ENCODE measurements at regions not wholly inside any gene's neighbourhood (a gene's known extent, or its start where the extent isn't known, plus 50 kb on each side); places are given as distances from the start of the nearest gene placed in this dataset.

DNA sequence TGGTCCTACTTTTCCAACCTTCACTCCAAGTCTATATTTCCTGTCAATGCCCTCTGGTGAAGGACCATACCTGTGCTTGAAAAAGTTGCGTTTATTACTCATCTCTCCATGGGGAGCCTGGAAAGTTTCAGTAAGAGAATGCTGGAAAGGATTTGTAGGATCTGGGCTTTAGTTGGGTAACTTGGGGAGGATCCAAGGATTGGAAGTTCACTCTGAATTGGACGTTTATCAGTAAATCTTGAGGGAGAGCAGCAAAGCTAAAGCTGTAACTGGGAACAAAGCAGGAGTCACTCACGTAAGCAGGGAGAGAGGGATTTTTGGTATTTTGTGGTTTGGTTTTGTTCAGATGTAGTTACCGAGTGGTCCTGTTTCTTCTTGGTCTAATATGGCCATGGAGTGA is 51.4 kb upstream of the NPVF start:
- FAIRE-seq = no peak

DNA sequence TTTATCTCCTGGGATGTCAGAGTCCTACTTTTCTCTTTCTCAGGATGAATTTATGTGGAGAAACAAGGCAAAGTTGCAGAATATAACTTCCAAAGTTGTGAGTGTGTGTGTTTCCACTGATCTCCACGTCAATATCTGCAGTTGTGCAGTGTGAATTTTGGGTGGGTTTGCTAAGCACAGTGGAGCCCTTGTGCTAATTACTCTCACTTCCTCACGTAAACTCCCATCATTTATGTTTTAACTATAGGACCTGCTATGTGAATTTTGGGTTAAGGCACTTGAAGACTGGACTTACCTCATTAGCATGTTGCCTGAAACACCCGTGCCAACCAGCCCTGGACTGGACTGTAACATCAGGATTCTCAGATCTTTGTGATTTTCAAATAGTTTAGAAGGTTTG is 51.9 kb upstream of the NPVF start:
- FAIRE-seq = no peak

DNA sequence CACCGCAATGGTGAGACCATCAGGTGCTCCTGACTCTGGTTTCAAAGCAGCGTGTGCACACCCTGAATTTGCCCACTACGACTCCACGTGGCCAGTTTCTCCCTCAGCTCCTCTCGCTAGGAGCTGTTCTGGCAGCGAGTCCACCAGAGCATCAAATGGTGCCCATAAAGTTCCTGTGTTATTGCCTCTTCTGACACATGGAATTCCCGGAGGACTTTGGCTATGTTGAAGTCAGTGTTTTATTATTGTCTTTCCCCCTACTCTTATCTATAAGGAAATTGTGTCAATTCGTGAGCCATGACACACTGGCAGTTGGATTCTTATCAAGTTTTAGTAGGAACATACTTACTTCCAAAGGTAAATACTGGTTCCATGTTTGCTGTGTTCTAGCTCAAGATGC is 53.9 kb upstream of the NPVF start:
- no peak for FAIRE-seq

DNA sequence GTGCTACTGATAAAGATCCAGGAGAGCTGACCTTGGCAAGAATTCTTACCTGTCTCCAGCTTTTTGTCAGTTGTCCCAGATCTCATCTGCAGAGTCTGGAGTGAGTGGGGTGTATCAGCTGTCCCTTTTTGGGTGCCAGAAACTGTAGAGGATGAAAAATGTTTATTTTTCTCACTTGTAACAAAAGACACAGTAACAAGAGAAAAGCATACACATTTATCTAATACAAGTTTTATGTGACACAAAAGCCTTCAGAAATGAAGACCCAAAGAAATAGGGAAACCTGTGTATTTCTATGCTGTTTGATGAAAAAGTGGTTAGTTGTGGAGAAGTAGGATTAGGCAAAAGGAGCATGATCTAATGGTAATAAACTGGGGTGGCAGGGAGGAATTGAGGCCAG is 58.5 kb upstream of the NPVF start:
- FAIRE-seq = no peak

DNA sequence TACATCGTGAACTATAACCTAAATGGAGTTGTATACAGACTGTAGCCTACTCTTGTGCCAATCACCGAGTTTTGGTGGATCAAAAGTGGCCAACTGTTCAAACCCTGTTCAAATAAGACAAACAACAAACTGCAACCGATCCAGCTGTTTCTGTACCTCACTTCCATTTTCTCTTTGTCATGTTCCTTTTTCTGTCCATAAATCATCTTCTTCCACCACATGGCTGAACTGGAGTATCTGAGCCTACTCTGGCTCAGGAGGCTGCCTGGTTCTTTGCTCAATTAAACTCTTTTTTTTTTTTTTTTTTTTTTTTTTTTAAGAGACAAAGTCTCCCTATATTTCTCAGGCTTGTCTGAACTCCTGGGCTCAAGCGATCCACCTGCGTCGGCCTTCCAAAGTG is 59.0 kb upstream of the NPVF start:
- no peak for FAIRE-seq

DNA sequence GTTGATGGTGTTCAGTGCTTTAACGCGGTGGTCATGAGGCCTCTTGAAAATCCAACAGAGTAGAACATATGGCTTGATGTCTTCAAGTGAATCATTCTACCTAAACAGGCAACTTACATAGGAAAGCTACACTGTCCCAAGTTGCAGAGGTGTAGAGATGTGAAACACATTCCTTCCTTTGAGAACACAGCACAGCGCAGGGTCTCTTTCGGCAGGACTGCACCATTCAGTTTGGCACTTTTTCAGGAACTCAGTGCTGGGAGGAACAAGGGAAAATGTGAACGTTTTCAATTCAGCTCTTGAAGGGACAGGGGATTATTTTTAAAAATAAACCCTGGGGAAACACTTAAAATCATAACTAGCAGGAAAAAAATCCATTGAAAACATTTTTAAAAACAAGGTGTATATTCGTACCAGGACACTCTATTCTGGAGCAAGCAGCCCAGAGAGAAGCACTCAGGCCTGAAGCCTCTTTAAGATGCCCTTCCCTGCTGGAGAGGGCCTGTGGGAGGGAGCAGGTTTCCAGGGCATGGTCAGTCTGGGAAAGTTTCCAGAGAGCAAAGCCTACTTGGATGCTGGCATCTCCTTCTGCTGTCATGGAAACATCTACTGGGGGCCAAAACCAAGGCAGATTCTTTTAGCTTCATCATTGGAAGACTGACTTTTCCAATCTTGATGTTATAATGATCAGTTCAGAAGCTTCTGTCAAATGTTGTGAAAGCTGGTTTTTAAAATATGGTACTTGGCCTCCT is 60.4 kb upstream of the NPVF start:
- FAIRE-seq = no peak

DNA sequence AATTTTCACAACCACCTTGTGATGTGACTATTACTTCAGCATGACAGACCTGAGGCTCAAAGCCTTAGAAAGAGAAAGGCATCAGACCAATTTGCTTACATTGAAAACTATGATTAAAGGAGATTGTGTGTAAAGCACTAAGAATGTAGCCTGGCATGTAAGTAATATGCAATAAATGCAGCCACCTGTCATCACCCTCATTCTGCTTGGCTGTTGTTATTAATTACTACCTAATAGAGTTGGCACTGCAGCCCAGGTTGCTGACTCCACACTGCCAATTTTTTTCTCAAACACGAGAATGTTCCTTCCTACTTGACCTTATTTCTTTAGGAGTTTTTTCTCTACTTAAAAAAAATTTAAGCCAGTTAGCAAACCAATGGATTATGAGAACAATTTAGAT is 61.2 kb upstream of the NPVF start:
- no peak for FAIRE-seq

DNA sequence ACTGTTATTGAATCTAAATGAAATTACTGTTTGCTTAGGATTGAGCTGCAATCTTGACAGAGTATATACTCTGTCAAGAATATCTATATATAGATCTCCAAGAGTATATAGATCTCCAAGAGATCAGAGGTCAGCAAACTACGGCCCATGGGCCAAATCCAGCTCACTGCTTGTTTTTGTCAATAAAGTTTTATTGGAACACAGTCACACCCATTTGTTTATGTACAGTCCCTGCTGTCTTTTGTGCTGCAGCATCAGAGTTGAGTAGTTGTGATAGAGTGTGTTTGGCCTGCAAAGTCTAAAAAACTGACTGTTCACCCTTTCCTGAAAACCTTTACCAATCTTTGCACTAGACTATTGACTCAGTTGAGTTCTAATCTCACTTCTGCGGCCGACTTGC is 66.3 kb upstream of the NPVF start:
- no peak for FAIRE-seq

DNA sequence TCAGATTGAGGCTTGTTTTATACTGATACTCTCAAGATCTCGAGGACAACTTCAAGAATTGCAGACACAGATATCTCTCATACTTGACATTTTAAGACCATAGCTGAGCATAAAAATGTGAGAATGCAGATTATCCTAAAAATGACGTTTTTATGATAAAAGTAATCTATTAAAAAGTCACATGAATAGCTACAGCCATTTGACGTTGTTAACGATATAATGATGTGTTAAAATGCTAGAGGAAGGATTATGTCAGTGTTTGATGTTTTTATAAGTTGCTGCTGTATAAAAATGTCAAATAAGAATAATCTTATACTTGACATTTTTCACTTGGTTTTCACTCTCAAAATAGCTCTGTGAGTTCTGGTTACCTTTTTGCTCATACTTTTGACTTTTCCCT is 67.1 kb upstream of the NPVF start:
- no peak for FAIRE-seq

DNA sequence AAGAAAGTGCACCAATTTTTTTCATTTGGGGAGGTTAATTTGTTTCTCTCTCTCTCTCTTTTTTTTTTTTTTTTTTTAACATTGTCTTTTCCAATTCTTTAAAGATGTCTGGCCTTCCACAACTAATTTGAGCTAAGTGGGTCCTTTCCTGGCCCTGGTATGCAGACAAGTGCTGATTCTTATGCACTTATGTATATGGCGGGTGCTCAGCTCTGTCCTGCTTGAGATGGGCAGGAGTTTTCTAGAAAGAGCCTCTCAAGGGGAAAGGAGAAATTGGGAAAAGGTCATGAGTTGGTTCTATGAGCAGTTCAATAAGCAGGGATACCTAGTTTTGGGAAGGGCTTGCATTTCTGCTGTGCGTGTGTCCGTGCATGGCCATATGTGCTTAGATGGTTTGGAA is 67.8 kb upstream of the NPVF start:
- FAIRE-seq = no peak

DNA sequence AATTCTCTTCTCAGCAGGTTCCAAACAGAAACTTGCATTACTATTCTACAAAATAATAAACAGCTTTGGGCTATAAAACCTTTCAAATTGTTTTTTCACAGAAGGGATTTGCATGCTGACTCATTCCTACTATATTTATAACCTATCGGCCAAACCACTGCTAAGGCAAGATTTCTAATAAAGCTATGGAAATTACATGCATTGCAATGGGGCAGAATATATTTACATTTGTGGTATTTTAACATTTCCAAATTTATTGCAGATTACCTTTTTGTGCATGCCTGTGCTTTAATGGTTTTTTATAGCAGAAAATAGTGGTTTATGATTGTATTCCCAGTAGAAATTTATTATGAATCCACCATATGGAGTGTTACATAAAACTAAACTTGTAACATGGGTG is 69.0 kb upstream of the NPVF start:
- no peak for FAIRE-seq

DNA sequence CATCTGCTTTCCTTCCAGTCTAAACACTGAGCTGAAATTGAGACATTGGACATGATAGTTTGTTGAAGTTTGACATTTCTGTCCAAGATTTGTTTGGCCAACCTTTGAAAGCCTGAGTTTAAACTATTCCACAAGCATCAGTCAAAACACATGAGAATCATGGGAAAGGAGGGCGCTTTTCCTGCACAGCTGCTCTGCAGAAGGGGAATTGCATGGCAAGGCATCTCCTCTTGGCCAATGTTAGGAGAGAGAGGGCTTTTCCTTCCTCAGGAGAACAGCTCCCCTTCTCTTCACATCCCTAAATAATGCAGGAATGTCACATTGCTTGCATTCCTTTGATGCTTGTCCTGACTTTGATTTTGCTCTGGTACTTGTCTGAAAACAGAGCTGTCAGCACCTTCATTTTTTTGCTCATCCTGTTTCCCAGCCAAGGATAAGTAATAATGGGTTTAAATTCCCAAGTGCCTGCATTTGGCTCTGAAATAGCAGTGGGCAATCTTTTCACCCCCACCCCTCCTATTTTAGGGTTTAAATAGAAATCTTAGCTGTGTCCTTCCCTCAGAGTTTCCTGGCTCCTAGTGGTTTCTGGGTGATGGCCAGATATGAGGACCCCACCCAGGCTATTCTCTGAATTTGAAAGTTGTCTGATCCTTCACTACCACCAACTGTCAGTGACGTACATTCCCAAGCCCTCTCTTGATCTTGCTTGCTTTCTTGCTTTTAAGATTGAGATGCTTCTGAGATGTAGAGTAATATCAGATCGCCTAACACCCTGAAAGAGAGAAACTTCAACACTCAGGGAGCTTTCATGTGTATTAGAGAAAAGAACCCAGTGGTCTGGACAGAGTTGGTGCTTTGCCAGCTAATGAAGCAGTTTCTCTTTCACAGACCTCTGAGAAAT is 75.2 kb upstream of the NPVF start:
- FAIRE-seq = no peak

DNA sequence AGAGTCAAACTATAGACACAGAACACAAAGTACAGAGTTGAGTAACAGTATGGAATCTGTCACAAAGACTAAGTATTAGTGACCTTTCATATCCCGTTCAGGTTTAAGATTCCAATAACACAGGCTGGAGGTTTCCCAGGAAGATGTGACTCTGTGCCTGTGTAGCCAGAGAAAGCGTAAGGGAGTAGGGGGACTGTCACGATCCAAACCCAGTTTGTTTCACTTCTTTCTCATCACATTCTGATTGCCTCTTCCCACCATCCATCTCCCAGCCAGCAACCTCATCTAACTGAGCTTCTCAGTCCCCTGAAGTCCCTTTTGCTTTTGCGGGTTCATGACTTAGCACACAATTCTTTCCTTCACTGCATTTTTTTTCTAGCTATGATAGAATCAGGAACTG is 76.4 kb upstream of the NPVF start:
- FAIRE-seq = no peak

DNA sequence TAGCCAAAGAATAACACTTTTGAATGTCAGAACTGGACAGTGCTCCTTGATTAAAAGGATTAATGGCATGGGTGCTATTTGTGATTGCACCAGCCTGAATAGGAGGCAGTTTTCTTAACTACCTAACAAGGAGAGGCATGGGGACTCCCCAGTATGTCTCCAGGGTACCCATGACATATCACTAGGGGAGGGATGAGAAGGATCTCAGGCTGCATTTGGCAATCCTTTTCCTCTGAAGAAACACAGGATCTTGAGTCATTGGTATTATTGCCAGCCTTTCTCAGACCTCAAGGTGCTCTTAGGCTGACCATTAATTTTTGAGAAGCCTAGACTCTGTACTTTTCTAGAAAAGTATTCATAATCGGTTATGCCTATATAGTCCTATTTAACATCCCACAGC is 77.5 kb upstream of the NPVF start:
- no peak for FAIRE-seq

DNA sequence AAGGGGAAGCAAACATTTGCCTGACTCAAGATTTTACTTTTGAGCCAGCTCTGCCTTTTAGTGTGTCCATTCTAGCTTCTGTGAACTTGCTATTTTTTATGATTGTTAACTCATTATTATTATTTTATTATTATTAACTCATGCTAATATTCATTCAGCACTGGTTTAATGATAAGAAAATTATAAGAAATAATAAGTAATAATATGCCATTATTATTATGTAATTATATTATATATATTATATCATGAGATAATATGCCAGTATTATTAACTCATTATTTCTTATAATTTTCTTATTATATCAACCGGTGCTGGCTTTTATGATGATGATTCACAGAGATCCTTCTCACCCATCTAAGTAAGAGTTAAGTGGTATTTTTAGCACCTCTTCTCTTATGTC is 79.3 kb upstream of the NPVF start:
- FAIRE-seq = no peak

DNA sequence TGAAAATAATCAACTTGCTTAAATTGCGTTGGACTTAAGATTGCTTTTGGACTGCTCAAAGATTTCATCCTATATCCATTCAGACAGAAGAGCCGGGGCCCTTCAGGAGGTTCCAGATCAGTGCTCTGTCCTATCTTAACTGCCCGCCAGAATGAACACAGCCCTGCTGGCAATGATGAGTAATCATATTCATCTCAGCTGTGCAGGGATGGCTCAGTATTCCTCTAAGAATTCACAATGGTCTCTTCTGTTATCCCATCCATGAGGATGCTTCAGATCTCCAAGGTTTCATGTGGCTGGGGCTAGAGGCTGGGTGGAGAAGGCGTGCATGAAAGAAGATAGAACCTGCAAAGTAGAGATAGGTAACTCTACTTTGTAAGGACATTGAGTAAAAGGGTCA is 80.0 kb upstream of the NPVF start:
- no peak for FAIRE-seq

DNA sequence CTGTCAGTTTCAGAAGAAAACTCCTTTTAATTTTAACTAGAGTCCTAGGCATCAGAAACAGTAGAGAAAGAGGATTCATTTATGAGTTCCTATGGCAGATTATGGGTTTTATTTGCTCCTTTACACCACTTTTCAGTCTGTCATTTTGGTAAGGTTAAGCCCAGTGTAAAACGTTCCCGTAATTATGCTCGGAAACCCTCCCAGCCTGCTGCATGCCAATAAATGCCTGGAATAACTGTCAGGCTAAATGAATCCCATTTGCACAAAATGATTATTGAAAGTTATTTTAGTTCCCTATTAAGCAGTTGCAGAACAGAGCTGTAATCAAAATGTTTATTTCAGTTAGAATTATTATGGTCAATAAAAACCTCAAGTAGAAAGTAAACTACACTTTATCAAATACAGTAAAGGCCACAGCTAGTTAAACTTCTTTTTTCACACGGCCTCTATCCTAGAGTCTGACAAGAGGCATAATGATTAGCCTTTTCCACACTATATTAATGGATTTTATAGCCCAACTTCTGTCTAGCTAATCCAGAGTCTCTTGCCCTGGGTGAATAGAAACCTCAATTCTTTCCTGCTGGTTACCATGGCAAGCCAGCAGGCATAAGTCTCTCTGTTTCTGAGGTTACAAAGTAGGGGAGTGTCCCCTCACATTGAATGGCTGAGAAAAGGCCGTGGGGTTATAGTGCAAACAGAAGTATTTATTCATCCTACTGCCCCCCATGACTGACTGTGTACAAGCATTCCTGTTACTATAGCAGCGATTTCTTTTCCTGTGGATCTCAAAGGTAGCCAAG is 80.8 kb upstream of the NPVF start:
- FAIRE-seq = no peak

DNA sequence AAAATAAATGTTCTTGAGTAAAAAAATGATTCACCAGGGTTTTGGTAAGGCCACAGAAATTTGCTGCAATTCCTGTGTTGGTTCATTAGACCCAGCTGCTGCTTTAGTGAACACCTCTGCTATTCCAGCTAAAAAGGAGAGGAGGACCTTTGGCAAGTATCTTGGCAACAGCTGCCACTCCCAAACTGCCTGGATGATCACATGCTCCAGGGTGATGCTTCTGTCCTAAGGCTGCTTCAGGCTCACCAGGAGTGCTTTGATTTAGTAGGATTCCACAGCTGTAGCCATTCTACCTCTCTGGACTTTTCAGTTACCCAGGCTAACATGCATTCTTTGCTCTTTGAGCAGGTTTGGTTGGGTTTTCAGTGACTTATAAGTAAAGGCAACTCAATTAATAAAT is 82.6 kb upstream of the NPVF start:
- FAIRE-seq = no peak

DNA sequence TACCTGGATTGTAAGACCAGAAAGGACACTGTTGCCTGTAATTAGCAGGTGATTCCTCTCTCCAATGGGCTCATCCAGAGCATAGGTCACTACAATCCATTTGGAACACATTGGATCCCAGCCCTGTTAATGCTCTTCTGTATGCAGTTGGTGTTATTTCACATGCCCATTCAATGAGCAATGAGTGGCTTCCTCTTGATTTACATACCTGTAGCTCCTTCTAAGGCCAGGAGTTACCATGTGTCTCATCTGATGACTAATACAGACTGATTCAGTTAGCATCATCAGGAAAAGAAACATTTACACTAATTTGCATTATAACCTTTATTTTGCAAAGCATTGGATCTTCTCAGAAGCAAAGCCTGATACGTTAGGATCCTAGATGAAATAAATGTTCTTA is 83.1 kb upstream of the NPVF start:
- no peak for FAIRE-seq

DNA sequence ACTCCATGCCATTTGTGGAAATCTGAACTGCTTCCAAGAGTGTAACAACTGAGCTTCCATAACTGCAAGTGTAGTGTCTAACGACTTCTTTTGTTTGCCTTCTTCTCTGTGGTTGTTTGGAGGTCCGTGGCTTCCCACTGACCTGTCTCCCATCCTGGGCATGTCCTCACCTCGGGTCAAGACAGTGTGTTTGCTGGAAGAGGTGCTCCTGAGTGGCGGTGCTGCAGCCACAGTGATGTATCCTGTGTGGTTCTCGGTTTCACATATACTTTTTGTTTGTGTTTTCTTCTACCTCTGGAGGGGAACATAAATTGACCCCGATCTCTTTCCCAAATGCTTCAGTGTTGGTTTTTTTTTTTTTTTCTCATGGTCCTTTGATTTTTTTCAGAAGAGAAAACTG is 84.7 kb upstream of the NPVF start:
- FAIRE-seq = no peak

DNA sequence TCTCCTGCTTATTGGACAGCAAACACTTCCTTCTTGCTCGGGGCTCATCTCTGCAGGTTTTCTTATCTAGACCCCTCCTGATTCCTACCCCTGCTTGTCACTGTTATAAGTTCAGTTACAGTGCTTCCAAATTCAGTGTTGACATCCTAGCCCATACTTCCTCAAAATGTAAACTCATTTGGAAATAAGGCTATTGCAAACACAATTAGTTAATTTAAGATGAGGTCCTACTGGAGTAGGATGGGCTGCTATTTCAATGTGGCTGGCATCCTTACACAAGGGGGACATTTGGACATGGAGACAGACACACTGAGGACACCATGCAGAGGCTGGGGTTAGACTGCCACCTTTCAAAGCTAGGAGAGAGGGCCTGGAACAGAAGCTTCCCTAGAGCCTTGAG is 85.2 kb upstream of the NPVF start:
- FAIRE-seq = no peak

DNA sequence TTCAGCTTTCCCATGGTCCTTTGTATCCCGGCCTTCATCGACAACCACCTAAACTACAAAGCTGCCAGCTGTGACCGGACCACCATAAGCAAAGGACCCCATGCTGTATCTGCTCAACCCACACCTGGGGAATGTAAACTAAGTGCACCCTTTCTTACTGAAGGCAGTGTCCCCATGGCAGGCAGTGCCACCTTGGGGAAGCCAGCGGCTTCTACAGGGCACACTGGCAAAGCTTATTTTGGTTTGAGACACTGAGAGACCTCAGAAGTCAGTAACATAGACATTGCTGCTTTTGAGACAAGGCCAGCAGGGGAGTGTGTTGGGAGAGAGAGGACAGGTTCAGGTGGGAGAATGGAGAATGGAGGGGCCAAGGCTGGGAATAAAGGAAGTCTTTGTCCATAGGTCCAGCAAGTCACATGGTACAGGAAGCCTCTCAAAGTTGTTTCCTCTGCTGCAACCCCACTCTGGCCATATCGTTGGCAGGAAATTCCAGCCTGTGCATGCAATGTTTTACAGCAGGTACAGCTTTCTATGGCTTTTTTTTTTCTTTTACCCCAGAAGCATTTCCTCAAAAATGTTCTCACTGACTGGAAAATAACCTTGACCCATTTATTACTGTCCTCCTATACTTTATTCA is 85.9 kb upstream of the NPVF start:
- FAIRE-seq = no peak

DNA sequence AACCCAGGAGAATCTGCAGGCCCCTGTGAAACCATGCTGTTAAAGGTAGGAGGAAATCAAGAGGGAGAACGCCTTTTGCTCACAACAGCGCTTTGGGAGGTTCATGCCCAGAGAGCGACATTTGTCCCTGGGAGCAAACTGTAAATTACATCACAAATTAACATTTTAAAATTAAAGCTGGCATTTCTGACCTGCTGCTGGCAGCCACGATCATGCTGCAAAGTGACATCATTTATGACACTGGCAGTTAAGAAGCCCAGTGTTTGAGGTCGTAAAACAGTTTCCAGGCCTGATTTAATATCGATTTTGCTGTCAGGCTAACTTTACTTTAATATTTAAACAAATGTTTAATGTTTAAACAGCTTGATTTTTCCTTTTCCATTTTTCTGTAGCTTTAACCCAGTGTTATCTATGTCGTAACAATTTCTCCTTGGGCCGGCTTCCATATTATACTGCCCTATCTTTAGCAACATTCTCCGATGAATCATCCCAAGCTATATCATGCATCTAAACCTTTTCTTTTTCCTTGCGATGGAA is 86.5 kb upstream of the NPVF start:
- FAIRE-seq = no peak

Data from A204.1 (cell line).